Esophagus muscularis mucosa (tissue), 4 donors: ENCODE measurements at regions not wholly inside any gene's neighbourhood (a gene's known extent, or its start where the extent isn't known, plus 50 kb on each side); places are given as distances from the start of the nearest gene placed in this dataset.

Experiments
- DNase-seq: peaks from one replicate; pipeline ENCODE4 v3.0.0-alpha.2; 2017; ENCODE audit errors: extremely low spot score
- H3K27ac ChIP-seq, 4 donors: fragments of 200-600 bp; sonication (generic); replicated peaks in 1 of 4; 1 replicate in 3 of 4; 2 replicates in 1 of 4; pipeline ENCODE4 v1.5.1; 2016 to 2019; ENCODE audit warnings: mild to moderate bottlenecking in 1 of 4
- H3K27me3 ChIP-seq, 4 donors: fragments of 200-600 bp; sonication (generic); one replicate each; pipeline versions ENCODE4 v1.5.1 to v1.6.0; 2016 to 2019
- H3K36me3 ChIP-seq, 4 donors: fragments of 200-600 bp; sonication (generic); one replicate each; pipeline ENCODE4 v1.5.1; 2016 to 2019
- H3K4me1 ChIP-seq, 4 donors: fragments of 200-600 bp; sonication (generic); one replicate each; pipeline ENCODE4 v1.5.1; 2016 to 2019
- H3K4me3 ChIP-seq, 4 donors: fragments of 200-600 bp; sonication (generic); 1 replicate in 2 of 4; 2 replicates in 2 of 4; pipeline ENCODE4 v1.5.1; 2016 to 2019; ENCODE audit warnings: mild to moderate bottlenecking in 4 of 4, moderate library complexity in 1 of 4
- H3K9me3 ChIP-seq, 4 donors: fragments of 200-600 bp; sonication (generic); 1 replicate in 3 of 4; 2 replicates in 1 of 4; pipeline ENCODE4 v1.5.1; 2016 to 2019
- EP300 ChIP-seq: sonication (generic); formaldehyde crosslinking; IDR thresholded peaks from one replicate; pipeline ENCODE4 v1.6.1; 2017; ENCODE audit warnings: antibody characterized with exemption
- POLR2A ChIP-seq: fragments of 450-650 bp; IDR thresholded peaks from one replicate; pipeline ENCODE4 v1.6.1; 2017; ENCODE audit warnings: antibody characterized with exemption, moderate library complexity, mild to moderate bottlenecking, low read depth
- POLR2AphosphoS5 ChIP-seq, 2 donors: sonication (generic); formaldehyde crosslinking; IDR thresholded peaks; one replicate each; pipeline ENCODE4 v1.6.1; 2017; ENCODE audit warnings: antibody characterized with exemption in 2 of 2
- whole genome bisulfite sequencing: methylation state at CpG from one replicate; pipeline ENCODE4 v1.1.5; 2018; 5-methylcytosine and 5-hydroxymethylcytosine counted together
- intact Hi-C: fragments of 100-400 bp; cut with DNase I; formaldehyde crosslinking; loops from one replicate; pipeline ENCODE4 v1.15.1; 2023
- TF ChIP-seq, protein P1 (sequence below), 3 experiments: fragments of 200-600 bp in 2 of 3; fragments of 450-650 bp in 1 of 3; sonication (generic) in 2 of 3; IDR thresholded peaks; one replicate each; pipeline ENCODE4 v1.5.1; 2017 to 2019; ENCODE audit warnings: antibody characterized with exemption in 3 of 3, mild to moderate bottlenecking in 2 of 3, moderate library complexity in 1 of 3

- Histone ChIP-seq H3K4me3 (no peak overlapping the region), H3K27ac (no peak overlapping the region), H3K27me3 (no peaks in the 10 kb centered on the region), H3K36me3 (no peaks in the 10 kb centered on the region), H3K4me1 (peaks cover 0 to 4% (median 2%) of the 10 kb centered on the region in 4 donors), H3K9me3 (peaks cover 0 to 6% (median 0%) of the 10 kb centered on the region in 4 donors)
- 76% methylated on average over 2 of the region's 3 CpGs for WGBS
- intact Hi-C loops: no loop called here
- no peak for DNase-seq
- TF ChIP-seq POLR2AphosphoS5 (IDR thresholded peaks at IDR 0.05): no peak
- TF ChIP-seq, protein P1, sequence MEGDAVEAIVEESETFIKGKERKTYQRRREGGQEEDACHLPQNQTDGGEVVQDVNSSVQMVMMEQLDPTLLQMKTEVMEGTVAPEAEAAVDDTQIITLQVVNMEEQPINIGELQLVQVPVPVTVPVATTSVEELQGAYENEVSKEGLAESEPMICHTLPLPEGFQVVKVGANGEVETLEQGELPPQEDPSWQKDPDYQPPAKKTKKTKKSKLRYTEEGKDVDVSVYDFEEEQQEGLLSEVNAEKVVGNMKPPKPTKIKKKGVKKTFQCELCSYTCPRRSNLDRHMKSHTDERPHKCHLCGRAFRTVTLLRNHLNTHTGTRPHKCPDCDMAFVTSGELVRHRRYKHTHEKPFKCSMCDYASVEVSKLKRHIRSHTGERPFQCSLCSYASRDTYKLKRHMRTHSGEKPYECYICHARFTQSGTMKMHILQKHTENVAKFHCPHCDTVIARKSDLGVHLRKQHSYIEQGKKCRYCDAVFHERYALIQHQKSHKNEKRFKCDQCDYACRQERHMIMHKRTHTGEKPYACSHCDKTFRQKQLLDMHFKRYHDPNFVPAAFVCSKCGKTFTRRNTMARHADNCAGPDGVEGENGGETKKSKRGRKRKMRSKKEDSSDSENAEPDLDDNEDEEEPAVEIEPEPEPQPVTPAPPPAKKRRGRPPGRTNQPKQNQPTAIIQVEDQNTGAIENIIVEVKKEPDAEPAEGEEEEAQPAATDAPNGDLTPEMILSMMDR (IDR thresholded peaks at IDR 0.05): no peak
- no peak for TF ChIP-seq EP300
- no peak for TF ChIP-seq POLR2A
Observed at GRCh38 chr11:19392321-19392720, 151.6 kb upstream of the E2F8 start.

- peaks cover 0 to 4% (median 2%) of the 10 kb centered on the region in 4 donors for H3K4me1 ChIP-seq
- intact Hi-C loops: no loop called here
- 67% methylated on average over 2 of the region's 2 CpGs for WGBS
- H3K36me3 ChIP-seq: no peaks in the 10 kb centered on the region
- H3K4me3 ChIP-seq: no peak overlapping the region
- DNase-seq: no peak
- H3K27ac ChIP-seq: no peak overlapping the region
- peaks cover 0 to 6% (median 0%) of the 10 kb centered on the region in 4 donors for H3K9me3 ChIP-seq
- no peak for TF ChIP-seq EP300
- no peak for TF ChIP-seq POLR2AphosphoS5 (IDR thresholded peaks at IDR 0.05)
- TF ChIP-seq, protein P1 (IDR thresholded peaks at IDR 0.05): no peak
- TF ChIP-seq POLR2A: no peak
- peaks cover 0 to 3% (median 0%) of the 10 kb centered on the region in 4 donors for H3K27me3 ChIP-seq
Observed at GRCh38 chr11:19391652-19392051, 150.9 kb upstream of the E2F8 start.

- no peak for DNase-seq
- intact Hi-C loops: no loop called here
- WGBS: 62% methylated on average over 3 of the region's 3 CpGs
Observed at GRCh38 chr11:19391026-19391425, 150.3 kb upstream of the E2F8 start.

GRCh38 chr11:19389787-19390303 is 149.1 kb upstream of the E2F8 start:
- Histone ChIP-seq H3K4me1 (peaks cover 0 to 4% (median 2%) of the 10 kb centered on the region in 4 donors), H3K27ac (peak overlapping the region in 2 of 4 donors; percentile 49 to 56), H3K27me3 (peaks cover 0 to 3% (median 0%) of the 10 kb centered on the region in 4 donors), H3K9me3 (peaks cover 0 to 6% (median 0%) of the 10 kb centered on the region in 4 donors), H3K4me3 (no peak overlapping the region), H3K36me3 (no peaks in the 10 kb centered on the region)
- 77% methylated on average over 3 of the region's 3 CpGs for WGBS
- no peak for DNase-seq
- no peak for TF ChIP-seq EP300
- no peak for TF ChIP-seq POLR2A
- TF ChIP-seq POLR2AphosphoS5 (IDR thresholded peaks at IDR 0.05): peak; percentile 14 to 19
- TF ChIP-seq, protein P1 (IDR thresholded peaks at IDR 0.05): no peak
- intact Hi-C loops: no loop called here

More at GRCh38 chr11:19391026-19391425, 150.3 kb upstream of the E2F8 start:
- Histone ChIP-seq H3K4me1 (peaks cover 0 to 4% (median 2%) of the 10 kb centered on the region in 4 donors), H3K4me3 (no peak overlapping the region), H3K36me3 (no peaks in the 10 kb centered on the region), H3K27ac (peak overlapping the region in 1 of 4 donors; percentile 46), H3K9me3 (peaks cover 0 to 6% (median 0%) of the 10 kb centered on the region in 4 donors), H3K27me3 (peaks cover 0 to 3% (median 0%) of the 10 kb centered on the region in 4 donors)
- TF ChIP-seq POLR2AphosphoS5 (IDR thresholded peaks at IDR 0.05) (no peak), POLR2A (no peak), EP300 (no peak)
- TF ChIP-seq, protein P1 (IDR thresholded peaks at IDR 0.05): no peak
